ENCODE measurements at regions not wholly inside any gene's neighbourhood (a gene's known extent, or its start where the extent isn't known, plus 50 kb on each side); places are given as distances from the start of the nearest gene placed in this dataset.

GRCh38 chr1:229993060-229993459 lies 74.0 kb upstream of the GALNT2 start:
- no peaks in the 10 kb centered on the region for H3K4me1 ChIP-seq (ENCODE audit: control insufficient read depth, insufficient read depth, low read length, unreplicated experiment)
- no peak overlapping the region for H3K27ac ChIP-seq (ENCODE audit: low read depth, low read length)
- no peaks in the 10 kb centered on the region for H3K36me3 ChIP-seq (ENCODE audit: insufficient read depth, low read length)
- H3K27me3 ChIP-seq (ENCODE audit: insufficient read depth, low read length): peaks cover 34% of the 10 kb centered on the region
- H3K4me3 ChIP-seq (ENCODE audit: low read depth, low read length): no peak overlapping the region
- H3K79me2 ChIP-seq (ENCODE audit: control insufficient read depth, insufficient read depth, low read length, unreplicated experiment): no peaks in the 10 kb centered on the region
- H2AFZ ChIP-seq (ENCODE audit: low read length, unreplicated experiment): no peak overlapping the region

GRCh38 chr1:229993894-229994293 lies 73.1 kb upstream of the GALNT2 start:
- no peak overlapping the region for H3K4me3 ChIP-seq (ENCODE audit: low read depth, low read length)
- H3K79me2 ChIP-seq (ENCODE audit: control insufficient read depth, insufficient read depth, low read length, unreplicated experiment): no peaks in the 10 kb centered on the region
- no peak overlapping the region for H2AFZ ChIP-seq (ENCODE audit: low read length, unreplicated experiment)
- no peaks in the 10 kb centered on the region for H3K4me1 ChIP-seq (ENCODE audit: control insufficient read depth, insufficient read depth, low read length, unreplicated experiment)
- peaks cover 30% of the 10 kb centered on the region for H3K27me3 ChIP-seq (ENCODE audit: insufficient read depth, low read length)
- H3K36me3 ChIP-seq (ENCODE audit: insufficient read depth, low read length): no peaks in the 10 kb centered on the region
- H3K27ac ChIP-seq (ENCODE audit: low read depth, low read length): no peak overlapping the region

GRCh38 chr1:229999004-229999670 lies 67.9 kb upstream of the GALNT2 start:
- Histone ChIP-seq H2AFZ (ENCODE audit: low read length, unreplicated experiment) (no peak overlapping the region), H3K4me3 (ENCODE audit: low read depth, low read length) (no peak overlapping the region), H3K36me3 (ENCODE audit: insufficient read depth, low read length) (no peaks in the 10 kb centered on the region), H3K79me2 (ENCODE audit: control insufficient read depth, insufficient read depth, low read length, unreplicated experiment) (no peaks in the 10 kb centered on the region), H3K27ac (ENCODE audit: low read depth, low read length) (no peak overlapping the region), H3K4me1 (ENCODE audit: control insufficient read depth, insufficient read depth, low read length, unreplicated experiment) (peaks cover 9% of the 10 kb centered on the region), H3K27me3 (ENCODE audit: insufficient read depth, low read length) (peaks cover 36% of the 10 kb centered on the region)

GRCh38 chr1:230000493-230001184 lies 66.4 kb upstream of the GALNT2 start:
- no peak overlapping the region for H3K27ac ChIP-seq (ENCODE audit: low read depth, low read length)
- H2AFZ ChIP-seq (ENCODE audit: low read length, unreplicated experiment): no peak overlapping the region
- H3K36me3 ChIP-seq (ENCODE audit: insufficient read depth, low read length): no peaks in the 10 kb centered on the region
- no peak overlapping the region for H3K4me3 ChIP-seq (ENCODE audit: low read depth, low read length)
- H3K79me2 ChIP-seq (ENCODE audit: control insufficient read depth, insufficient read depth, low read length, unreplicated experiment): no peaks in the 10 kb centered on the region
- H3K27me3 ChIP-seq (ENCODE audit: insufficient read depth, low read length): peaks cover 41% of the 10 kb centered on the region
- peaks cover 9% of the 10 kb centered on the region for H3K4me1 ChIP-seq (ENCODE audit: control insufficient read depth, insufficient read depth, low read length, unreplicated experiment)

GRCh38 chr1:230002164-230002803 lies 64.8 kb upstream of the GALNT2 start:
- Histone ChIP-seq H3K4me3 (ENCODE audit: low read depth, low read length) (no peak overlapping the region), H3K79me2 (ENCODE audit: control insufficient read depth, insufficient read depth, low read length, unreplicated experiment) (no peaks in the 10 kb centered on the region), H3K27ac (ENCODE audit: low read depth, low read length) (no peak overlapping the region), H3K27me3 (ENCODE audit: insufficient read depth, low read length) (peaks cover 50% of the 10 kb centered on the region), H3K36me3 (ENCODE audit: insufficient read depth, low read length) (no peaks in the 10 kb centered on the region), H2AFZ (ENCODE audit: low read length, unreplicated experiment) (no peak overlapping the region), H3K4me1 (ENCODE audit: control insufficient read depth, insufficient read depth, low read length, unreplicated experiment) (peaks cover 9% of the 10 kb centered on the region)

- H2AFZ ChIP-seq (ENCODE audit: low read length, unreplicated experiment): no peak overlapping the region
- H3K27me3 ChIP-seq (ENCODE audit: insufficient read depth, low read length): peaks cover 50% of the 10 kb centered on the region
- peaks cover 9% of the 10 kb centered on the region for H3K4me1 ChIP-seq (ENCODE audit: control insufficient read depth, insufficient read depth, low read length, unreplicated experiment)
- no peak overlapping the region for H3K4me3 ChIP-seq (ENCODE audit: low read depth, low read length)
- no peak overlapping the region for H3K27ac ChIP-seq (ENCODE audit: low read depth, low read length)
- no peaks in the 10 kb centered on the region for H3K36me3 ChIP-seq (ENCODE audit: insufficient read depth, low read length)
- no peaks in the 10 kb centered on the region for H3K79me2 ChIP-seq (ENCODE audit: control insufficient read depth, insufficient read depth, low read length, unreplicated experiment)
Observed at GRCh38 chr1:230003409-230003808, 63.6 kb upstream of the GALNT2 start.

GRCh38 chr1:230005040-230005439 lies 62.0 kb upstream of the GALNT2 start:
- Histone ChIP-seq H3K27ac (ENCODE audit: low read depth, low read length) (no peak overlapping the region), H3K27me3 (ENCODE audit: insufficient read depth, low read length) (peaks cover 37% of the 10 kb centered on the region), H3K4me1 (ENCODE audit: control insufficient read depth, insufficient read depth, low read length, unreplicated experiment) (peaks cover 9% of the 10 kb centered on the region), H3K79me2 (ENCODE audit: control insufficient read depth, insufficient read depth, low read length, unreplicated experiment) (no peaks in the 10 kb centered on the region), H3K4me3 (ENCODE audit: low read depth, low read length) (no peak overlapping the region), H3K36me3 (ENCODE audit: insufficient read depth, low read length) (no peaks in the 10 kb centered on the region), H2AFZ (ENCODE audit: low read length, unreplicated experiment) (no peak overlapping the region)

GRCh38 chr1:230008721-230009120 lies 58.3 kb upstream of the GALNT2 start:
- Histone ChIP-seq H3K27me3 (ENCODE audit: insufficient read depth, low read length) (peaks cover 43% of the 10 kb centered on the region), H3K4me1 (ENCODE audit: control insufficient read depth, insufficient read depth, low read length, unreplicated experiment) (no peaks in the 10 kb centered on the region)

GRCh38 chr1:230009611-230010313 lies 57.3 kb upstream of the GALNT2 start:
- Histone ChIP-seq H3K4me1 (ENCODE audit: control insufficient read depth, insufficient read depth, low read length, unreplicated experiment) (no peaks in the 10 kb centered on the region), H3K79me2 (ENCODE audit: control insufficient read depth, insufficient read depth, low read length, unreplicated experiment) (no peaks in the 10 kb centered on the region), H2AFZ (ENCODE audit: low read length, unreplicated experiment) (no peak overlapping the region), H3K4me3 (ENCODE audit: low read depth, low read length) (no peak overlapping the region), H3K36me3 (ENCODE audit: insufficient read depth, low read length) (no peaks in the 10 kb centered on the region), H3K27me3 (ENCODE audit: insufficient read depth, low read length) (peaks cover 45% of the 10 kb centered on the region), H3K27ac (ENCODE audit: low read depth, low read length) (no peak overlapping the region)

More at GRCh38 chr1:230008721-230009120, 58.3 kb upstream of the GALNT2 start:
- Histone ChIP-seq H3K79me2 (ENCODE audit: control insufficient read depth, insufficient read depth, low read length, unreplicated experiment) (no peaks in the 10 kb centered on the region), H3K36me3 (ENCODE audit: insufficient read depth, low read length) (no peaks in the 10 kb centered on the region), H3K4me3 (ENCODE audit: low read depth, low read length) (no peak overlapping the region), H2AFZ (ENCODE audit: low read length, unreplicated experiment) (no peak overlapping the region), H3K27ac (ENCODE audit: low read depth, low read length) (no peak overlapping the region)

GRCh38 chr1:230010603-230011332 lies 56.3 kb upstream of the GALNT2 start:
- Histone ChIP-seq H3K4me3 (ENCODE audit: low read depth, low read length) (no peak overlapping the region), H3K79me2 (ENCODE audit: control insufficient read depth, insufficient read depth, low read length, unreplicated experiment) (no peaks in the 10 kb centered on the region), H3K27ac (ENCODE audit: low read depth, low read length) (no peak overlapping the region), H3K36me3 (ENCODE audit: insufficient read depth, low read length) (no peaks in the 10 kb centered on the region), H2AFZ (ENCODE audit: low read length, unreplicated experiment) (no peak overlapping the region), H3K4me1 (ENCODE audit: control insufficient read depth, insufficient read depth, low read length, unreplicated experiment) (no peaks in the 10 kb centered on the region), H3K27me3 (ENCODE audit: insufficient read depth, low read length) (peaks cover 40% of the 10 kb centered on the region)

Measured in ACC112 (cell line).